Stimulated activated CD8-positive, alpha-beta memory T cell treated with anti-CD3 and anti-CD28 coated beads, Interleukin-12 subunit alpha, Interleukin-12 subunit beta, amount 100 ng/mL, for 1 hour (primary cell): ENCODE measurements at regions not wholly inside any gene's neighbourhood (a gene's known extent, or its start where the extent isn't known, plus 50 kb on each side); places are given as distances from the start of the nearest gene placed in this dataset.
"Not testable (repeated sequence)": the region's sequence is repeated elsewhere in the genome, so short reads cannot be mapped to it uniquely, and the experiment has no call there.

Experiments used
- DNase-seq: peaks from one replicate; pipeline ENCODE4 v3.0.0-alpha.2; 2020; ENCODE audit warnings: low read depth

DNA sequence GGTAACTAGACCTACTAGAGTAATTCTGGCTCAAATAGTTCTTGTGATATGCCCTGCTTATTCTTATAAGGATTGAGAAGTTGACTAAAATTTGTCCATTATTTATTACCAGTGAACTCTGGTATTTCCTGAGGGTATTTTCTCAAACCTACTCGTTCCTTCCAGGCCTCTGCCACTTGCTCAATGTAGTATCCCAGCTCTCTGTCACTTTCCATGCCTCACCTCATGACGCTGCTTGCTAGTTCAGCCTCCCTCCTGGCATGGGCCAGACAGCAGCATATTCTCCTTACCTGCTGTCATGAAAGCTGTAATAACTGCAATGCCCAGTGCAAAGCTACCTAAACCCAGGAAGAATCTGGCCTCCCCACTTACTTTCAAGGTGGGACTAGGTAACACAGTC lies 602.9 kb upstream of the ADAMTS5 start:
- DNase-seq = no peak

DNA sequence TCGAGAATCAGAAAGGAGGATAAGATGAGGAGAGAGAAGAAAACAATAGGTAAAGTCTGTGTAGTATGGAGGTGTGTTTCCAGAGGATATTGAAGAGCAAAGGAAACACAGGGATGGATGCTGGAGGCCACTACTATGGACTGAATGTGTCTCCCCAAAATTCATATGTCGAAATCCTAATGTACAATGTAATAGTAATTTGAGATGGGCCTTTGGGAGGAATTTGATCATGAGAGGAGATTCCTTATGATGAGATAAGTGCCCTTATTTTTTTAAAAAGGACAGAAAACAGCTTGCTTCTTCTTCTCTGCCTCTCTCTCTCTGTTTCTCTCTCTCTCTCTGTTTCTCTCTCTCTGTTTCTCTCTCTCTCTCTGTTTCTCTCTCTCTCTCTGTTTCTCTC lies 602.2 kb upstream of the ADAMTS5 start:
- no peak for DNase-seq

DNA sequence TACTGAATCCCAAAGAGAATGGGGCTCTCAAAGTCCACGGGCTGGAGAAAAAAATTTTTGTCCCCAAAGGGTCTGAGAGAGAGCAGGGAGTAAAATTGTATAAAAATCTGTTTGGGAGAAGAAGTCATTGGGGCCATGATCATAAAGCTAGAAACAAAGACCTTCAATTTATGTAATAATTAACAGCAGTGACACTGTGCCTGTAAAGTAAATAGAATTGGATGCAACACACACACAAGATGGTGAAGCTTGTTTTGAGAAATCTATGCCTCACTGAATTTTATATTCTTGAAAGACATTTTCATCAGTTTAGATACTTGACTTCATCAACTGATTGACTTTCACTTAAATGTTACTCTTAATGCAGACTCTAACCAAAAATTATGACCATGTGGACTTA lies 600.5 kb upstream of the ADAMTS5 start:
- DNase-seq = no peak

DNA sequence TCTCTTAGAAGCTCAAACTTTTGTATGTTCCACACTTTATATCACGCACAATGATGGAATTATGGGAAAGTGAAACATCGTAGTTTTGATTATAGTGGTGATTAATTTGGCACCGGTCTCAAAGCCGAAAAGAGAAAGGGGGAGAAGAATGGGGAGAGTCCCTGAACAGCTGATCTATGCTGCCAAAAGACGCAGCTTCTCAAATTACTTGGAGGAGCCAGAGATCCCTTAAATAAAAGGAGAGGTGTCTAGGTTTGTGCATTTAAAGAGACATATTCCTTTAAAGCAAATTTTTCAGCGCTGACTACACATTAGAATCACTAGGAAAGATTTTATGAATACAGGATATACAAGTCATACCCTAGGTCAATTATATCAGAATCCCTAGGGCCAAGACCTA lies 599.6 kb upstream of the ADAMTS5 start:
- no peak for DNase-seq

DNA sequence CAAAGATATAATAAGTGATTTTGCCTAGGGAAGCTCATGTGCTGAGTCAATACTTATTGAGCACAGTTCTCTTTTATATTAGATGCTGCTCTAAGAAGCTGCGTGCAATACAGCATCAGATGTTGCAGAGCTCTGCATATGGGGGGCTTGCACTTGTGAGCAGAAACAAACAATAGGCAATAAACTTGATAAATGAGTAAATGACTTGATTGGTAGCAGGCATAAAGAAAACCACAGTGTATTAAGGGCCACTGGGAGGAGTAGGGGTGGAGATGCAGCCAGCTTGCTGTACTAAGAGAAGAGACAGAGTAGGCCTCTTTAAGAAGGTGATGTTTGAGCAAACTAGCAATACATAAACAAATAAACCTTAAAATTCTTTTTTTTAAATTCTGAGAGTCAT lies 598.5 kb upstream of the ADAMTS5 start:
- no peak for DNase-seq

DNA sequence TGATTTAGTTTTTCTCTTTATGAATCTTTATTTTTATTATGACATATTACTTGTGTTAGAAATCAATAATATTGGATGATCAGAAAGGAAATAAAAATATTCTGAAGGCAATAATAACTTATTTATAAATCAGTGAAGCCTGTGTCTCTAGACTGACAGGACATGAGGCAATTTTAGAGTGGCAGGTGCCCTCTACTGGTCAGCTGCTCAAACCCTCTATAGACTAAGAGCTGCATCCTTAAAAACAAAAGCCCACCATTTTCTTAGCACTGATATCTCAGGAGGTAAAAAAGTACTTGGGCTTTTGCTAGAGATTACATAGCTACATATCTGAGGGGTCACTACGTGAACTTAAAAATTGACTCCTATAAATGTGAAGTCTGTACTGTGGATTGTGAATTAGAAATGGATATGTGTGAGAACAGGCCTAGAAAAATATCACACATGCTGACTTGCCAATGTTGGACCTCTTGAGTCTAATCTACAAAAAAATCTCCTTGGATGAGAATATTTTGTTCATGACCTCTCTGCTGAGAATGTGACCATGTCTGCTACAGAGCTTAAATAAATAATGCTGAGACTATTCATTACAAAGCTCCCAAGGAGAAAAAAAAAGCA lies 597.9 kb upstream of the ADAMTS5 start:
- no peak for DNase-seq

DNA sequence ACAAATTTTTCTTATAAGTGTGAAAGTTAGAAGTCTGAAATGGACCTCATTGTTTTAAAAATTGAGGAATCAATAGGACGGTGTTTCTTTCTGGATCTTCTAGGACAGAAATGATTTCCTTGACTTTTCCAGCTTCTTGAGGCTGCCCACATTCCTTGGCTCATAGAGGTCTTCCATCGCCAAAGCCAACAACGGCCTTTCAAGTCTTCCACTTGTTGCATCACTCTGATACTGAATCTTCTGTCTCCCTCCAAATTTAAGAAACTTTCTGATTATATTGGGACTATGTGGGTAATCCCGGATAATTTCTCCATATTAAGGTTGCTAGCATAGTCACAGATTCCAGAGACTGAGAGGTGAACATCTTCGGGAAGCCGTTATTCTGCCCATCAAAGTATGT lies 595.4 kb upstream of the ADAMTS5 start:
- DNase-seq = no peak

DNA sequence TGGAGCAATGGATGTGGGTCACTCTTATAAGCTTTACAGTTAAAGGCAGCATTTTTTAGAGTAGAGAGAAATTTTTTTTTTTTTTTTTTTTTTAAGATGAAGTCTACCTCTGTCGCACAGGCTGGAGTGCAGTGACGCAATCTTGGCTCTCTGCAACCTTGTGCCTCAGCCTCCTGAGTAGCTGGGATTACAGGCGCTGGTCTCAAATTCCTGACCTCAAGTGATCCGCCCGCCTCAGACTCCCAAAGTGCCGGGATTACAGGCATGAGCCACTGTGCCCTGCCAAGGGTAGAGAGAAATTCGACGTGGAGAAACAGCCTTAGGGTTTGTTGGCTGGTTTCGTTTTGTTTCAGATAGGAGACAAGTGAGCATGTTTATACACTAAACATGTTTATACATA lies 594.2 kb upstream of the ADAMTS5 start:
- no peak for DNase-seq

DNA sequence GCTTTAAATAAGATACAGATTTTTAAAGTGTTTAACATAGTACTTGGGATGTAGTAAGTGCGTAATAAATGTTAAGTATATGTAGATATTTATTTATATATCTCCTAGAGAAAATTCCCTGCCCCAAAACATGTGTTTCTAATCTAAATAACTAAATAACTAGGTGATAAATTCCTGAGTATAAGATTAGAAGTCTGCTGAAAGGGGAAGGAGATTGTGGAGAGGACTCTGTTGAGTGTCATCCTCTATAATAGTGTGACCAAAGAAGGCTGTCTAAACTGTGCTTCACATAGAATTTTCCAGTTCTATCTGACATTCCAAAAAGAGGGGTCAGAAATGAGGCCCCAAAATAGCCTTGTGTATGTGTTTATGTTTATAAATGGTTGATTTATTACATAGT lies 590.5 kb upstream of the ADAMTS5 start:
- DNase-seq = no peak

DNA sequence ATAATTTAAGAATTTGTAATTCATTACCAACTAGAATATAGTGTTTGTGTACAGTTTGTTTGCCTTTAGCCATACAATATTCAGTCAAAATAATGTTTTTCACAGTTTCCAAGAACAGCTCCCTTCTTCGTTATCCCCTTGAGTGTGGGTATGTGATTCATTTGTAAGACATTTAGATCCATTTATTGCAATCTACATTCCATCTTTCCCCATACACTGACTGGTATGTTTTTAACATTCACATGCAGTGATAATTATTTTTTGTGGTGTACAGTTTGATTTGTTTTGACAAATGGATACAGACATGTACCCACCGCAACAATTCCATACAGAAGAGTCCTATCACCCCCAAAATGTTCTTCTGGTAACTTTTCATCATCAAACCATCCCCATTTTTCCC lies 589.1 kb upstream of the ADAMTS5 start:
- no peak for DNase-seq

DNA sequence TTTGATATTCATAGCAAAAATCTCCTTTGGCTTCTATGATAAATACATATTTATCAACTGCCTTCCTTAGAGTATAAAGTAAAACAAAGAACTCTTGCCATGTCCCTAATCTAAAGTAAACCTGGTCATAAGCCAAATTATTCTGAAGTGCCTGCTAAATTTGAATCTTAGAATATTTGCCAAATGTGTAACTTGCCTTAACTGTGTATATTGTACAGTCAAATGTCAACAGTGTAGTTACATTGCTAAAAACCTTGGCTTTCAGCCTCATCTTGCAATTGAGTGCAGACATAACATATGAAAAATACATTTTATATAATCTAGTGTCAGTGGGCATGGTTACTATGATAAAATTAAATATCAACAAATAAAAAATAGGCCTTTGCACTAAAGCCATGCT lies 583.4 kb upstream of the ADAMTS5 start:
- no peak for DNase-seq

DNA sequence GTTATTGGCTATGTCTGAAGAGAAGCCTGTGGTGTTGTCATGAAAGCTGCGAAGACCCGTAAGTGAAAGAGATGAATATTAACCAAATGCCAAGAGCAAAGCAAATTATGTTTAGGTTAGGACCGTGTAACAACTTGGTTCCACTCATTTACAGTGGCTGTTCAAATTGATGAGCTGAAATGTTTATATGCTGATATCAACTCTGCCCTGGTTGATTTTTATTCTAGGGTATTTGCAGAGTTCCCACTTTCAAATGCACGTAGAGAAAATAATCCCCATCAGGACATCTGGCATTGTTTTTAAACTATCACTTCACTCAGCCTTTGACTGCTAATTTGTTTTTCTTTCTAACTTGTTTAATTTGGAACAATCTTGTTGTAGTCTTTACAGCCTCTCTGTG lies 581.6 kb upstream of the ADAMTS5 start:
- DNase-seq = no peak

DNA sequence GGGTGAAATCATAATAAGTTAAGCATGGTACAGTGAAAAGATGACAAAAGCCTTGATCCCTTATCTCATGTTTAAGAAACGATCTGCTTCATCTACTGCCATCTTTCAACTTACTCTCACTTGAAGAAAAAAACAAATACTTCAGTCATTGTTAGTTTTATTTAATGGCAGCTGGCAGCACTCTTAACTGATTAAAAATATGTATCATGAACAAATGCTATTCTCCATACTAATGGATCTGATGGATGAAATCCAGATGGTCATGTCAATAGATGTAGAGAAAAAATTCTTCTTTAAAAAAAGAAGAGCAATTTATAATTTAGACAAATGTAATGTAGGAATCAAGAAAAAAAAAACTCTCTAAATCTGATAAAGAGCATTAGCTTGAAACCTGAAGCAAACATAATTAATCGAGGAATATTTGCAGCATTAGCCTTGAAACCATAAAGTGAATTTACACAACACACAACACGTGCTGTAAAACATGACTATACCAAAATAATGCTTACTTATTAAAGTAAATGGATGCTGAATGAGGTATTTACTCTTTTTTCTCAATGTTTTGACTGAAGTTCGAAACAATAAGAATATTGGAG lies 579.0 kb upstream of the ADAMTS5 start:
- no peak for DNase-seq

DNA sequence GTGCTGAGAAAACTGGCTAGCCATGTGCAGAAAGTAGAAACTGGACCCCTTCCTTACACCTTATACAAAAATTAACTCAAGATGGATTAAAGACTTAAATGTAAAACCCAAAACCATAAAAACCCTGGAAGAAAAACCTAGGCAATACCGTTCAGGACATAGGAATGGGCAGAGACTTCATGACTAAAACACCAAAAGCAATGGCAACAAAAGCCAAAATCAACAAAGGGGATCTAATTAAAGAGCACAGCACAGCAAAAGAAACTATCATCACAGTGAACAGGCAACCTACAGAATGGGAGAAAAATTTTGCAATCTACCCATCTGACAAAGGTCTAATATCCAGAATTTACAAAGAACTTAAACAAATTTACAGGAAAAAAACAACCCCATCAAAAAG lies 575.2 kb upstream of the ADAMTS5 start:
- DNase-seq = not testable (repeated sequence)

DNA sequence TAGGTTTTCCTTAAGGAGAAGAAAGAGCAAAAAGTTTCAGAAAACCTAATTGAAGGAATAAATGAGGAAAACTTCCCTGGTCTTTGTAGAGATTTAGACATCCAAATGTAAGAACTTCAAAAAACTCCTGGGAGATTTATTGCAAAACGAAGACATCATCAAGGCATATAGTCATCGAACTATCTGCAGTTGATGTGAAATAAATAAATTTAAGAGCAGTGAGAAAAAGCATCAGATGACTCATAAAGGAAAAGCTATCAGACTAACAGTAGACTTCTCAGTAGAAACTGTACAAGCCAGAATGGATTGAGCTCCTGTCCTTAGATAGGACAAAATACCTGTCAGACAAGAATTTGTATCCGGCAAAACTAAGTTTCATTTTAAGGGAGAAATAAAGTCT lies 569.4 kb upstream of the ADAMTS5 start:
- DNase-seq = no peak

DNA sequence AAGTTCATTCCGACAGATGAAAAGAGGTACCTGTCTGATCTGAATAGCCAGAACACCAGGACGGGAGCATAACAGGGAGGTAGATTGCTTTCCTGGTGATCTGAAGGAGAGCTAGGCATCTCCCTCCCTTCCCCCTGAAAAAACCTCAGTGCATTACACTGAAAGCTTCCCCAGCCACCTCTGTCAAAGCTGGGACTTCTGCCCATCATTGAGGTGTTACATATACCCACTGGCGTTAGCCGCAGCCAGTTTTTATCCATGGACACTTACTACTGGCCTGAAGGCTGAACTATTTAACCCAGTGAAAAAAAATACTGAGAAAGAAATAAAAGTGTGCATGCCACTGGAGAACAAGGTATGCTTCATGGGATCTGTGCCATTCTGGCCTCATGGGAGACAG lies 568.3 kb upstream of the ADAMTS5 start:
- DNase-seq = no peak

DNA sequence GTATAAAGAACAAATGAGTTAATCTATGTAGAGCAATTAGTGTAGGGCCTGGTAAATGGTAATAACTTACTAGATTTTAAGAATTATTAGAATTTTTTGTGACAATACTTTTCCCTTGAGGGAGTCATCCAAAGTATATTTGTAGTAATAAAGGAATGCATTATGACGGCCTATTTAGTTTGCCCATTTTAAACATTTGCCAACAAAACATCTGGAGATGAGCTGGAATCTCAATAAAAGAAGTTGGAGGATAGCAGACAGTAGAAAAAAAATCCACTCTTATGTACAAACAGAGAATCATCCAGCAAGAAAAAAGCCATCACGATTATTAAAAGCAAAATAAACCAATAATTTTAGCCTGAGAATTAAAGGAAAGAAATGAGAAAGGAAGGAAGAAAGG lies 567.3 kb upstream of the ADAMTS5 start:
- DNase-seq = no peak

DNA sequence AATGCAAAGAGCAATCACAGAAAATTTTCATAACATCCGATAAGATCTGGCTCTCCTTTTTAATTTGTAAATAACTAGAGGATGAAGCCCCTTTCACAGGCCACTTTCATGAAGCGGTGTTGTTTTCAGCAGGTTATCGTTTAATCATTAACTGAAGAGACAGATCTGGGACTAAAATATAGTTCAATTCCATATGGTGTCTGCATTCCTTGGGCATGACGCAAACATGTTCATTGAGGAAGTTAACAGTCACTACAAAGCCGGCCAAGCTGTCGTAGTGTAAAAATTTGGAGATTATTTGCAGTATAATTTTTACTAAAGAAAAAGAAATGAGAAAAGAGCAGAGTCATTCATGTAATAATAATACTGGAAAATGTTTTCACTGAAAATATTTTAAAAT lies 565.2 kb upstream of the ADAMTS5 start:
- DNase-seq = no peak

DNA sequence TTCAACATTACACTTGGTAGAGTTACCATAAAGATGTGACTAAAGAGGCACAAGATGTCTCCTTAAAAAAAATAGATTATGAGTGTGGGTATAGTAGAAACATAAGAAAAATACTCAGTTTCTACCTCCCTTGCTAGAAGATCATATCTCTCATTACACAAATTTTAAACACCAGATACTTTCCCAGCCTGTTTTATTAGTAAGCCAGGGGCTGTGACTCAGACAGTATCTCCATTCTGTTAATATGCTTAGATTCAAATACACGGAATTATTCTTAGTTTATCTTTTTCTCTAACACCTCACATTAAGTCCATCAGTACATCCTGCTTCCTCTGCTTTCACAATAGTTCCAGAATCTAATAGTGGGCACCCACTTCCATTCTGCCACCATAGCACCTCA lies 561.8 kb upstream of the ADAMTS5 start:
- DNase-seq = no peak

DNA sequence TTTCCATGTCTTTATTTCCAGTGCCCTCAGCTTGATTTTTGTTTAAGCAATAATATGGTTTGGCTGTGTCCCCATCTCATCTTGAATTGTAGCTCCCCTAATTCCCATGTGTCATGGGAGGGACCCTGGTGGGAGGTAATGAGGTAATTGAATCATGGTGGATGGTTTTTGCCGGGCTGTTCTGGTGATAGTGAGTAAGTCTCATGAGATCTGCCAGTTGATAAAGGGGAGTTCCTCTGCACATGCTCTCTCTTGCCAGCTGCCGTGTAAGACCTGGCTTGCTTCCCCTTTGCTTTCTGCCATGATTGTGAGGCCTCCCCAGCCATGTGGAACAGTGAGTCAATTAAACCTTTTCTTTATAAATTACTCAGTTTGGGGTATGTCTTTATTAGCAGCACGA lies 559.6 kb upstream of the ADAMTS5 start:
- no peak for DNase-seq

DNA sequence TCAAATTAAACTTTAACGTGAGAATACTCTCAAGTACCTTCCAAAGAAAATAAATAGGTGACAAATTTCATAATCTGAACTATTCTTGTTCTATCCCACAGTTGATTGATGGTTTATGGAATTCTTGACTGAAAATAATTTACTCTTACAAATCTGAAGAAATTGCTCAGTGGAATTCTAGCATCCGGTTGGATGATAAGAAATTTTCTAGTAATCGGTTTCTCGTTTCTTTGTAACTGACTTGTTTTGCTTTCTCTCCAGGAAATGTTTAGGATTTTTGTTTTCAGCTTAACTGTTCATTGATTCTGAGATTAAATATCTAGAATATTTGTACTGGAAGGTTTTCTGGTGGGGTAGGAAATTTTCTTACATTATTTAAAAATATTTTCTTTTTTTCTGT lies 558.9 kb upstream of the ADAMTS5 start:
- no peak for DNase-seq

DNA sequence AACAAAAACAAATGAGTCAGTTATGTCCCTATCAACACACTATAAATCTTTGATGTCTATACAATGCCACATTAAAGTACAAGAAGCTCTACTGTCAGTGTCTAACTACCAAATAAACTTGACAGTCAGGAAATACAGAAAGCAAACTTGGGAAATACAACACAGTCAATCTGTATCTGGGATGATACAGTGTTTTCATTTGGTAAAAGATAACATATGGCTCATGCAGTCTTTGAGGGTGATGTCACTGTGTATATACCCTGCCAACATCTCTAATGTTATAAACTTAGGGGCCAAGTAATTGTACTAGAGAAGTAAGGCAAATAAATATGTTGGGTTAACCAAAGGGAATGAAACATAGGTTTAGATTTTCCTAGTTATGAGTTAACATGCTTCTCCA lies 552.5 kb upstream of the ADAMTS5 start:
- DNase-seq = no peak

DNA sequence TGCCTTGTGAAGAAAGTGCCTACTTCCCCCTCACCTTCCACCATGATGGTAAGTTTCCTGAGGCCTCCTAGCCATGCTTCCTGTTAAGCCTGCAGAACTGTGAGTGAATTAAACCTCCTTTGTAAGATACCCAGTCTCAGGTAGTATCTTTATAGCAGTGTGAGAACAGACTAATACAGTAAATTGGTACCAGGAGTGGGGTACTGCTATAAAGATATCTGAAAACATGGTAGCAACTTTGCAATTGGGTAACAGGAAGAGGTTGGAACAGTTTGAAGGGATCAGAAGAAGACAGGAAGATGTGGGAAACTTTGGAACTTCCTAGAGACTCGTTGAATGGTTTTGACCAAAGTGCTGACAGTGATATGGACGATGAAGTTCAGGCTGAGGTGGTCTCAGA lies 550.3 kb upstream of the ADAMTS5 start:
- not testable (repeated sequence) for DNase-seq

DNA sequence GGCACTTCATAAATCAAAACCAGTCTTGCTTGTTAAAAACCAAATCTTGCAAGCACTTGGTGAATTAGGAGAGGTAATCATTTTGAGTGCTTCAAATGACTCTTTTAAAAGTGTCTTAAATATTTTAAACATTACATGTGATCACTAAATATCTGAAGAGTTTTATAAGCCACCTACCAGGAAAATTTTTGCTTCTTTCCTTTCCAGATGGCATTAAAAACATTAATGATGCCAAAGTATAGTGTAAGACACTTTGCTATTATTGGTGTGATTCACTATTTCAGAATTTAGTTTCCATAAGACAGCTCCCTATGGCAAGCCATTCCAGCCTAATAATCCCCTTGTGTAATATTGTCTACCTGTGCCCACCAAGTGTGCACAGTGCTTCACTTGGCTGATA lies 548.8 kb upstream of the ADAMTS5 start:
- no peak for DNase-seq

DNA sequence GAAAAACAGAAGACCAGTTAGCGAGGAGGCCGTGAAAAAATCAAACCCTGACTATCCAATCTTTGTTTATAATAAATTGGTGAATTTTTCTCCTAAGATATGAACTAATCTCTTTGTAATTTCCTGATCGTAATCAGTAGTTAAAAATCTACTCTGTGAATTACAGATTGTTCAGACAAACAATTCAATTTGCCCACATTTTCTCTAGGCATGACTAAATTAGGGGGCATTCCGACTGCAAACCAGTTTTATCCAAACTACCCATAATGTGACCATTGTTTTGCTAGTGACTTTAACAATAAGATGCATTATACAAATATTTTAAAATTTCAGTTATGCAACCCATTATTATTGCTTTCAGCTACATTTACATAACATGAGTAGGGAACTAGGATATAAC lies 546.9 kb upstream of the ADAMTS5 start:
- no peak for DNase-seq
